Activated naive CD4-positive, alpha-beta T cell treated with anti-CD3 and anti-CD28 coated beads, Interleukin-2, amount 50 U/mL, for 72 hours (primary cell): ENCODE measurements at regions not wholly inside any gene's neighbourhood (a gene's known extent, or its start where the extent isn't known, plus 50 kb on each side); places are given as distances from the start of the nearest gene placed in this dataset.
"Not testable (repeated sequence)": the region's sequence is repeated elsewhere in the genome, so short reads cannot be mapped to it uniquely, and the experiment has no call there.

ENCODE experiments used
- ATAC-seq, 2 donors: fragments of 150-1000 bp; cut with Tn5 transposase; 2 replicates each; pipeline ENCODE4 v1.10.0; 2021; ENCODE audit warnings: mild to moderate bottlenecking in 2 of 2, moderate library complexity in 2 of 2
- DNase-seq, 2 donors: peaks; one replicate each; pipeline ENCODE4 v3.0.0; 2021 to 2022; ENCODE audit warnings: low spot score in 2 of 2
- H3K27ac Mint-ChIP-seq, 2 donors: one replicate each; pipeline ENCODE4 v1.8.0; 2022; ENCODE audit warnings: mild to moderate bottlenecking in 2 of 2, mixed read lengths in 2 of 2
- H3K36me3 Mint-ChIP-seq, 2 donors: one replicate each; pipeline ENCODE4 v1.8.0; 2022; ENCODE audit warnings: mixed read lengths in 2 of 2
- H3K9me3 Mint-ChIP-seq, 2 donors: one replicate each; pipeline ENCODE4 v1.8.0; 2022; ENCODE audit warnings: mixed read lengths in 2 of 2

DNA sequence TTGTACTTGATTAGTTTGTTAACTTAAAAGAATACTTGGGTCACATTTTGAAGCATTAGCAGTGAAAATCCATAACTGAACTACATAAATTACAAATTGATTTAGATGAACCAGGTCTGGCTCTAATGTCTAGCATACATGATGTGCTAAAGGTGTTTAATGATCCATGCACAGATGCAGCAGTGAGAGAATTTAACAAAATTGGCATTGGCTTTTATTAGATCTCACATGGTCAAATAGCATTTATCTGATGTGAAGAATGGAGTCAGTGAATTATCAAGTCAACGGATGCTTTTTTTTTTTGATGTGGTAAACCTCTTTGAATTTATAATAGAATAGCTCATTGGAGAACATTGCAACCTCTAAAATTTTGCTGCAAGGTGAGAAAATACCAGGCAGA lies 293.0 kb upstream of the POT1 start:
- peaks cover 5 to 6% of the 10 kb centered on the region in 2 donors for H3K9me3 Mint-ChIP-seq

DNA sequence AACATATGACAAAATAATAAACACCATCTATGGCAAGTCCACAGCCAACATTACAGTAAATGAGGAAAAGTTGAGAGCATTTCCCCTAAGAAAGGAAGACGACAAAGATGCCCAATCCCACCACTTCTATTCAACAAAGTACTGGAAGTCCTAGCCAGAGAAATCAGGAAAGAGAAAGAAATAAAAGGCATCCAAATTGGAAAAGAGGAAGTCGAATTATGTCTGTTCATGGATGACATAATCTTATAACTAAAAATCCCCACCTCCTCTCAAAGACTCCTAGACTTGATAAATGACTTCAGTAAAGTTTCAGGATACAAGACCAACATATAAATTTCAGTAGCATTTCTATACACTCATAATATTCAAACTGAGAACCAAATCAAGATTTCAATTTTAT lies 288.5 kb upstream of the POT1 start:
- peaks cover 8 to 17% of the 10 kb centered on the region in 2 donors for H3K9me3 Mint-ChIP-seq
- H3K27ac Mint-ChIP-seq: no peak overlapping the region
- DNase-seq (no peak), ATAC-seq (no peak)
- H3K36me3 Mint-ChIP-seq: no peaks in the 10 kb centered on the region

More for the DNA sequence above, 293.0 kb upstream of the POT1 start:
- Mint-ChIP-seq H3K27ac (no peak overlapping the region), H3K36me3 (no peaks in the 10 kb centered on the region)
- DNase-seq (no peak), ATAC-seq (no peak)

DNA sequence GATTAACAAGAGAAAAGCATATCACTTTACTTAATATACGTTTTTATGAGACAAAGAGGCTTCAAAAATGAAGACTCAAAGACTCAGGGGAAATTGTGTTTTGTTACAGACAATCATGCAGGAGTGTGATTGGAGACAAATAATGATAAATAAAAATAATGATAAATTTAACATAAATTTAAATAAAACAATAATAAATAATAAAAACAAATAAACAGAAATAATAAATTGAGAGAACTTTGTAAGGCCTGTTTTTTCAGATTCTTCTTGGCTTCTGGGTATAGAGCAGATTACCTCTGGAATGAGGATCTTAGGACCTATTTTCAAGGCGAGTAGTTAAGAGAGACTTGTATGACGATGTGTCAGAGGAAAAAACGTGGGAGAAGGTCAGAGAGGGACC lies 271.4 kb upstream of the POT1 start:
- Mint-ChIP-seq H3K9me3 (peaks cover 0 to 9% of the 10 kb centered on the region in 2 donors), H3K27ac (no peak overlapping the region), H3K36me3 (no peaks in the 10 kb centered on the region)
- ATAC-seq (no peak), DNase-seq (no peak)

DNA sequence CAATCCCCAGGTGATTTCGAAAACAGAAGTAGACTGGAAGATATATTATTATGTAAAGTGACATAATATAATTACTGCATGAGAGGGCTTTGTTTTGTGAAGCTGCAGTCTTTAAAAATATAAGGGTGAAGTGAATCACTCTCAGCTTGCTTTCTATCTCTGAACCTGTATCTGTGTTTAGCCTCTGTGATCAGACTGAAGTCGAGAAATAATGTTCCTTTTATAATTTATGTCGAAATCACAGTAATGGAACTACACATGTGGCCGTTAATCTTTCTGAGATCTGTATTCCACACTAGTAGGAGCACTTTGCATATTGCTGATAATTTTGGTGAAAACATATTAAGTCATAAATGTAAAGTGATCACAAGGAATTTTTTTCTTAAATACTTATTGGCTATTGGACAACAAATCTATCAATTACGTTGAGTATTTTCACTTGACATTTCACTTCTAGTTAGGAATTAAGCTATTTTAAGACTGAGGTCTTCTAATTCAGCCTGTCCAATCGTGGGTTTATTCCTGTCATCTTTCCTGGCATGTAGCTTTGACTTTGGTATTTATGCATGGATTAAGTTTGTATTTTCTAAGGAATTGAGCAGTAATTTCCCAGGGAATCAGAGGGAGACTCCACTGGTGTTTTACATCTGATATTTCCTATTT lies 268.2 kb upstream of the POT1 start:
- no peak overlapping the region for H3K27ac Mint-ChIP-seq
- no peak for DNase-seq
- H3K36me3 Mint-ChIP-seq: no peaks in the 10 kb centered on the region
- H3K9me3 Mint-ChIP-seq: peaks cover 3 to 4% of the 10 kb centered on the region in 2 donors
- no peak for ATAC-seq

DNA sequence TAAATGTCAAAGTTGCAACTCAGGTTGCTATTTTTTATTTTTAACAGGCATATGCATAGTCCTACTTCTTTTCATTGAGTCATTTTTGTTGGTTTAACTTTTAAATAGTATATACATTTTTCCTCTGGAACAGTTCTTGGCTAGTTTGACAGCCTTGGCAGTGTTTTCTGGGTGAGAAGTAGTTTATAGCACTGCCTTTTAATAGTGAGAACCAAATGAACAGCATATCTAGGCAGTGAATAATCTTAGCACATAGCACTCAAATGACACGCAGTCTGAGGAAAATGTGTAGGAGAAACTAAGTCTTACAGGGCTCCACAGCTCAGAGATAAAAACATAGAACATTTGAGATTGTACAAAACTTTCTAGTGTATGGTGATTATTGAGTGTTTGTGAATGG lies 265.5 kb upstream of the POT1 start:
- H3K9me3 Mint-ChIP-seq: peaks cover 7 to 8% of the 10 kb centered on the region in 2 donors
- no peaks in the 10 kb centered on the region for H3K36me3 Mint-ChIP-seq
- no peak overlapping the region for H3K27ac Mint-ChIP-seq
- no peak for DNase-seq
- ATAC-seq: no peak

DNA sequence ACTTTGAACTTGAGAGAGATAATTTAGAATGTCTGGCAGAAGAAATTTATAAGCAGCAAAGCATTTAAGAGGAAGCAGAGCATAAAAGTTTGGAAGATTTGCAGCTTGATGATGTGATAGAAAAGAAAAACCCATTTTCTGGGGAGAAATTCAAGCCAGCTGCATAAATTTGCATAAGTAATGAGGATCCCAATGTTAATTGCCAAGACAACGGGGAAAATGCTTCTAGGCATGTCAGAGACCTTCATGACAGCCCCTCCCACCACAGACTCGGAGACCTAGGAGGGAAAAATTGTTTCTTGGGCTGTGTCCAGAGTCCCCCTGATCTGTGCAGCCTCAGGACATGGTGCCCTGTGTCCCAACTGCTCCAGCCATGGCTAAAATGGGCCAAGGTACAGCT lies 263.6 kb upstream of the POT1 start:
- ATAC-seq (no peak), DNase-seq (no peak)
- H3K27ac Mint-ChIP-seq: no peak overlapping the region
- no peaks in the 10 kb centered on the region for H3K36me3 Mint-ChIP-seq
- H3K9me3 Mint-ChIP-seq: peaks cover 7 to 9% of the 10 kb centered on the region in 2 donors

DNA sequence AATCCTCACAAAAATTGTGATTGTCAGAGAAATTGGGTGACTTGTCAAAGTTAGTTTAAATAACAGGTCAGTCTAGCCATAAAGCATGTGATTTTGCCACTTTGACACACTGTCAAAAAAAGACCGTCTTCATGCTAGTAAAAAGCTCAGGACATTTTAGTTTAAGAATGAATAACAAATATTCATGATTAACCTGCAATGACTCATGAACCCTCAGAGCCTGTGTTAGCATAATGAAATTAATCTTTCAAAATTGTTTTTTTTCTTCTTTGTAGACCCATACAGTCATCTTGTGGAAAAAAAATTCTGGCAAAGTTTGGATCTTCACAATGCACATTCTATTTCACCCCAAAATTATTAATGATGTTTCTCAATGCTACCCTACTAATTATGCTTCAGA lies 255.2 kb upstream of the POT1 start:
- Mint-ChIP-seq H3K9me3 (peaks cover 4 to 11% of the 10 kb centered on the region in 2 donors), H3K27ac (no peak overlapping the region), H3K36me3 (no peaks in the 10 kb centered on the region)
- ATAC-seq (no peak), DNase-seq (no peak)

DNA sequence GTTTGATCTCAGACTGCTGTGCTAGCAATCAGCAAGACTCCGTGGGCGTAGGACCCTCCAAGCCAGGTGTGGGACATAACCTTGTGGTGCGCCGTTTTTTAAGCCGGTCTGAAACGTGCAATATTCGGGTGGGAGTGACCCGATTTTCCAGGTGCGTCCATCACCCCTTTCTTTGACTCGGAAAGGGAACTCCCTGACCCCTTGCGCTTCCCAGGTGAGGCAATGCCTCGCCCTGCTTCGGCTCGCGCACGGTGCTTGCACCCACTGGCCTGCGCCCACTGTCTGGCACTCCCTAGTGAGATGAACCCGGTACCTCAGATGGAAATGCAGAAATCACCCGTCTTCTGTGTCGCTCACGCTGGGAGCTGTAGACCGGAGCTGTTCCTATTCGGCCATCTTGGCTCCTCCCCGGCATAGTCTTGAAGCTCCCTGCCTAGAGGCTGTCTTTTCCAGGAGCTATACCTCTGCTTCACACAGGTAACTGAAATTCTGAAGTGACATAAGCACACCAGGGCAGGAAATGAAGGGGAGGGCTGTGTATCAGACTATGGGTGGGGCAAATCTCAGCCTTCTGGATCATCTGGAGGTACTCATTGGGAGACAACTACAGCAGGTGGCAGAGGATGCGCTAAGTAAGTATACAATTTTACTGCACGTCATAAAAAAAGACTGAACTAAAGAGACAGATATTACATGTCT lies 252.1 kb upstream of the POT1 start:
- H3K27ac Mint-ChIP-seq, H3K9me3 Mint-ChIP-seq, ATAC-seq, H3K36me3 Mint-ChIP-seq, DNase-seq: not testable (repeated sequence)

DNA sequence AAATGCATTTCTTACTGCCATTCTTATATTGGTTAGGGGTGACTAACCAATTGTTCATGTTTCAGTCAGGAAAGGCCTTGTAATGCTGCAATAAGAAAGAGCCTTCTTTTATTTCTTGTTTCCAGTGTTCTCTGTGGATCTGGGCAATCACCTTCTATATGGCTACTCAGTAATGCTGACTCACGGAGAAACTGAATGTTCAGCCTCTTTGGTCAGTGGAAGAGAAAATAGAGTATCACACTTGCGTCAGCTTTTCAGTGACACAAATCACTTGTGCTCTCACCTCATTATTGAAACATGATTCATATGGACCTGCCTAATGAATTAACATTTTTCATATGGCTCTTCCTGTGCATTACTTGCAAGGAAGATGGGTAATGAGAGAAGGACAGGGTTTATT lies 243.9 kb upstream of the POT1 start:
- Mint-ChIP-seq H3K27ac (no peak overlapping the region), H3K9me3 (no peaks in the 10 kb centered on the region), H3K36me3 (no peaks in the 10 kb centered on the region)
- DNase-seq (no peak), ATAC-seq (no peak)

DNA sequence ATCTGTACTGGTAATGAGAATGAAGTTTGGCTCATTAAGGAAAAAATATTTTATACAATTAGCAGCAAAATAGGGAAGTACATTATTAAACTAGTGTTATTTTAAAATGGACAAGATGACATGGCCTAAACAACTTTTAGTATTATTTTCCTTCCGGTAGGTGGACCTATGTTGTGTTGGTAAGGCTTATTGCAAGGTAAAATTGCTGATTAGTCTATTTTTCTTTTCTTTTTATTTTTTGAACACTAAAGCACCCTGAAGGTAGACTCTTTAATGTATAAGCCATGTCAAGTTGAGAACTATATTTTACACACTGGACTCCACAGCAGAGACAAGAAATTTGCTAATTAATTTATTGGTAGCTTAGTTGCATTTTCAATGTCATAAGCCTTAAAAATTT lies 239.5 kb upstream of the POT1 start:
- no peak for DNase-seq
- H3K27ac Mint-ChIP-seq: no peak overlapping the region
- H3K9me3 Mint-ChIP-seq: peaks cover 0 to 4% of the 10 kb centered on the region in 2 donors
- H3K36me3 Mint-ChIP-seq: no peaks in the 10 kb centered on the region
- no peak for ATAC-seq

DNA sequence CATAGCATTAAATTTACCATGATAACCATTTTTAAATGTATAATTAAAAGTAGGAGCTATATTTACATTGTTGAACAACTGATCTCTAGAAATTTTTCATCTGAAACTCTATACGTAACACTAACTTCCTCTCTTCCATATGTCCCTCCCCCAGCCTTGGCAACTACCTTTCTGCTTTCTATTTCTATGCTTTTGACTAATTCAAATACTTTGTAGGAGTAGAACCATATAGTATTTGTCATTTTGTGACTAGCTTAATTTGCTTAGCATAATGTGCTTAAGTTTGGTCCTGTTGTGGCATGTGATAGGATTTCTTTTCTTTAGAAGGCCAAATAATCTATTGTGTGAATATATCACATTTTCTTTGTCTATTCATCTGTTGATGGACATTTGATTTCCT lies 225.3 kb upstream of the POT1 start:
- H3K36me3 Mint-ChIP-seq: no peaks in the 10 kb centered on the region
- no peak overlapping the region for H3K27ac Mint-ChIP-seq
- no peak for DNase-seq
- no peak for ATAC-seq
- no peaks in the 10 kb centered on the region for H3K9me3 Mint-ChIP-seq

DNA sequence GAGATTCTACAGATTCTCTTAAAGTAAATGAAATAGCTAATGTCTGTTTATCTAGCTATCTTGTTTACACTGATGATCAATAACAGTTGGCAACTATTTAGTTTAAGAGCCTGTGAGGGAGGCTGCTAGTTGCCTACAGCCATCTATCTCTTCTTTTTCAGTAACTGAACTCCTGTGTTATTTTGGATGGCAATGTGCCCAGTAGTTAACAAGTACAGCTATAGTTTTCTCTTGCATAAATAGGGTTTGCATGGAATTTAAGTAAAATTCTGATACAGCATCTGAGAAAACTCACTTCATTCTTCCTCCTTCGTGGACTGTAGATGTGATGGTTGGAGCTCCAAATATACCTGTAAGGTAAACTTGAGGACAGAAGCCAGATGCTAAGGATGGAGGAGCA lies 219.5 kb upstream of the POT1 start:
- DNase-seq (no peak), ATAC-seq (no peak)
- Mint-ChIP-seq H3K36me3 (no peaks in the 10 kb centered on the region), H3K27ac (no peak overlapping the region), H3K9me3 (no peaks in the 10 kb centered on the region)

DNA sequence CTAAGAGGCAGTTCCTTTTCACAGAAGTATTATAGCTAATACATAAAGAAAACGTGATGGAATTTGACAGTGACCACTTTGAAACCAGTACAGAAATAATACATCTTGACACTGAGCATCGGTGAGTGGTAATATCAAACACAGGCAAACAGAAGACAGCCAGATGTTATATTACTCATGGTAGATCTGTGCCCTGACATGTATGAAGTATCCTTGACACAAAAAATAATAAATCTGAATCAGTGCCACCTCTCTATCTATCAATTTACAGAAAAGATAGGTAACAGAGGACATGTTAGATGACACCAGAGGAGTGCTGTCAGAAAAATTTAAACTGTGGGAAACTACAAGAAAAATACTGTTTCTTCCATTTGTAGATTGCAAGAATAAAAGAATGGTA lies 217.4 kb upstream of the POT1 start:
- no peak overlapping the region for H3K27ac Mint-ChIP-seq

DNA sequence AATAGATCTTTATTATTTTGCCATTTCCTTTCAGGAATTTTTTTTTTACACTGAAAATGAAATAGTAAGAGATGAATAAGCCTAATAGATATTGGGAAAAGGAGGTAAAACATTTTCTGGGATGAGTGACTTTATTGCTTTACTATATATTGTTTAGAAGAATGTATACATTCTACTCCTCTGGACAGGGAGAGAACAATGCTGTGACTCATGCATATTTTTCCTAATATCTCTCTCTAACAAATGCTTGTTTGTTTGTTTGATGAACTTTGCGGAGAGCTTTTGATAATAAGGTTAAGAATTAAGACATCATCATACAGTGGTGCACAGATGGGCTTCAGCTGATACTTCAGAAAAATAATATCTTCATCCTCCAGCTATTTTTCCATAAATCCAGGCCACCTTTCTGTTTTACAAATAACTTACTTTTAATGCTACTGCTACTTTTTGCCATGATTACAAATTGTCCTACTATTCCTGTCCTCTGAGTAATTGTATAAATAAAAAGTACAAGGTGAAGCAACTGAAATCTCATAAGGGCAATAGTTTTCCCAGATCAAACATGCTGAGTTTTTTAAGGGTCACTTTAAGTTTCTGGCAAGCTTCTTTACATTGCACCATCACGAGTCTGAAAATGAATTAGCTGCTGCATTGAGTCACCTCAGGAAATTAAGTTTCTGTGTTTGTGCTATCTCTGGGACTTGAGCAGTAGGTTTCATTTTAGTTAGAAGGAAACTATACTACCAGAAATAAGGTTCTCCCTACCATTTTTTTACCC lies 207.3 kb upstream of the POT1 start:
- Mint-ChIP-seq H3K27ac (no peak overlapping the region), H3K9me3 (peaks cover 0 to 4% of the 10 kb centered on the region in 2 donors), H3K36me3 (peaks cover 0 to 4% of the 10 kb centered on the region in 2 donors)
- no peak for ATAC-seq
- DNase-seq: no peak

More for the DNA sequence above, 217.4 kb upstream of the POT1 start:
- H3K36me3 Mint-ChIP-seq: no peaks in the 10 kb centered on the region
- H3K9me3 Mint-ChIP-seq: no peaks in the 10 kb centered on the region
- DNase-seq (no peak), ATAC-seq (no peak)

DNA sequence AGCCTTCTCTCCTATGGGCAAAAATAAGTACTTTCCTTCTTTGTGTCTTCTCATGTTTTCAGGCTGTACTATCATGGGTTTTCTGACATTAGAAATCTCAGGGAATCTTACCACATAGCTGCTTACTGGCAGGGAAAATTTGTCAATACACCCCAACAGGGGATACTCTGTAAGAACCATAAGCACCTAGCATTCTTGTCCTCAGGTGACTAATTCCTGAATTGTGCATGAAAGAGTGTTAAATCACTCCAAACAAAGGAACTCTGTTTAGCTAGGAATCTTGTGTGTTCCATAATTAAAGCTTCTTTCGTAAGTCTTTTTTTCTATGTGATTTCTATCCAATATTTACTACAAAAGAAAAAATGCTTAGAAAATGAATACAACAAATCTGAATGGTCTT lies 206.7 kb upstream of the POT1 start:
- no peak for DNase-seq
- Mint-ChIP-seq H3K27ac (no peak overlapping the region), H3K36me3 (peaks cover 0 to 4% of the 10 kb centered on the region in 2 donors), H3K9me3 (peaks cover 0 to 4% of the 10 kb centered on the region in 2 donors)
- ATAC-seq: no peak

DNA sequence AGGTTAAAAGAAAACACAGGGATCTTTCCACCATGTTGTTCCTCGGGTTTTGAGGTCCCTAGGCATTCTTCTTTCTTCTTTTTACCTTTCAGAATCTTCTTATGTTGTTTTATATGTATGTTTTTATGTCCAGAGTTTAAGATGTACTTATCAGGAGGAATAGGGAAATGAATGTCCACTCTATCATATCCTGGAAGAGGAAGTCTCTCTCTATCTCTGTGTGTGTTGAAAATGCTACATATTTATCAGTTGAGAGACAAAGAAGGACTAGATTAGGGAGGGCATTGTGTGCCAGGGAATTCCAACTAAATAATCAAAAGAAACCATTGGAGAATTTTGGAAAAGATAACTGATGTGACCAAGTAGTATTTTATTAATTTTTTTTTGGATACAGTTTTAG lies 200.5 kb upstream of the POT1 start:
- no peak overlapping the region for H3K27ac Mint-ChIP-seq
- peaks cover 0 to 6% of the 10 kb centered on the region in 2 donors for H3K9me3 Mint-ChIP-seq
- no peaks in the 10 kb centered on the region for H3K36me3 Mint-ChIP-seq
- ATAC-seq (no peak), DNase-seq (no peak)

DNA sequence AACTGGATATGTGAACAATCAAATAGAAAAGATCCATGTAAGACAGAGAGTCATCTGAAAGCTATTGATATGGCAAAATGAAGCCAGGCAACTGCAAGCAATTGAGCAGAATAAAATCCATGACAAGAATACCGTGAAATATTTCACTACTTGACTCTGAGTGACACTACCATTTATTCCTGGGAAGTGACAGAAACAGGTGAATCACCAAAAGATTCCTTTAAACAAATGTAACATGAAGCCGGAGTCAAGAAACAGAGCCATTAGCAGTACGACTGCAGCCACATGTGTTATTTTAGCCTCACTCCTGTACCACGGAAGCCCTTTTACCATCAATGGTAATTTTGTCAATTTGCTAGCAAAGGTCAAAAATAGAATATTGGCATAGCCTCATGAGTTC lies 197.7 kb upstream of the POT1 start:
- H3K27ac Mint-ChIP-seq: no peak overlapping the region
- no peak for ATAC-seq

More for the DNA sequence above, 197.7 kb upstream of the POT1 start:
- peaks cover 4 to 6% of the 10 kb centered on the region in 2 donors for H3K9me3 Mint-ChIP-seq
- DNase-seq: no peak
- peaks cover 0 to 5% of the 10 kb centered on the region in 2 donors for H3K36me3 Mint-ChIP-seq
